ENCODE measurements at regions not wholly inside any gene's neighbourhood (a gene's known extent, or its start where the extent isn't known, plus 50 kb on each side); places are given as distances from the start of the nearest gene placed in this dataset.

- no peak for TF ChIP-seq EZH2phosphoT487 (IDR thresholded peaks at IDR 0.05)
- TF ChIP-seq, protein P1, sequence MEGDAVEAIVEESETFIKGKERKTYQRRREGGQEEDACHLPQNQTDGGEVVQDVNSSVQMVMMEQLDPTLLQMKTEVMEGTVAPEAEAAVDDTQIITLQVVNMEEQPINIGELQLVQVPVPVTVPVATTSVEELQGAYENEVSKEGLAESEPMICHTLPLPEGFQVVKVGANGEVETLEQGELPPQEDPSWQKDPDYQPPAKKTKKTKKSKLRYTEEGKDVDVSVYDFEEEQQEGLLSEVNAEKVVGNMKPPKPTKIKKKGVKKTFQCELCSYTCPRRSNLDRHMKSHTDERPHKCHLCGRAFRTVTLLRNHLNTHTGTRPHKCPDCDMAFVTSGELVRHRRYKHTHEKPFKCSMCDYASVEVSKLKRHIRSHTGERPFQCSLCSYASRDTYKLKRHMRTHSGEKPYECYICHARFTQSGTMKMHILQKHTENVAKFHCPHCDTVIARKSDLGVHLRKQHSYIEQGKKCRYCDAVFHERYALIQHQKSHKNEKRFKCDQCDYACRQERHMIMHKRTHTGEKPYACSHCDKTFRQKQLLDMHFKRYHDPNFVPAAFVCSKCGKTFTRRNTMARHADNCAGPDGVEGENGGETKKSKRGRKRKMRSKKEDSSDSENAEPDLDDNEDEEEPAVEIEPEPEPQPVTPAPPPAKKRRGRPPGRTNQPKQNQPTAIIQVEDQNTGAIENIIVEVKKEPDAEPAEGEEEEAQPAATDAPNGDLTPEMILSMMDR (IDR thresholded peaks at IDR 0.05), result no peak
- TF ChIP-seq EZH2 (IDR thresholded peaks at IDR 0.05), result no peak
- no peak overlapping the region for H3K27ac Mint-ChIP-seq
- H3K9me3 Mint-ChIP-seq, result peaks cover 9% of the 10 kb centered on the region
These were observed 83.5 kb downstream of the TOMM20 start for GRCh38 chr1:235045034-235045690.

DNA sequence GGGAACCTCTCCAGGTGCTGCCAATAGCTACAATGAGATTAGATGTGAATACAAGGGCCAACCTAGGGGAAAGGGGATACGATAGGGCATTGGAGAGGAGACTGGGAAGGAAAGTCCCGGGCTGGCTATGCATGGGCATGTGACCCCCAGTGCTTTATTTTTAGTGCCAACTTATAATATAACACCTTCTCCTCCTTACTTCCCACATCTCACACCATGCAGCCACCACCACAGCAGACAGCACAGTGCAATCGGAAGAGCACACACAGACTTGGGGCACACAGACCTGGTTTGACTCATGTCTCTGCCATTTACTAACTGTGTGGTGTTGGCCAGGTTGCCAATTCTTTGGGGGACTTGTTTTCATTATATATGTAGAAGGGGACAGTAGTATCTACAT is 85.4 kb downstream of the TOMM20 start:
- no peaks in the 10 kb centered on the region for H3K27me3 ChIP-seq
- no peaks in the 10 kb centered on the region for H3K79me2 ChIP-seq (ENCODE audit: low read depth)
- no peak overlapping the region for H3K27ac Mint-ChIP-seq
- no peak overlapping the region for H3K27ac ChIP-seq
- DNase-seq (ENCODE audit: low spot score), result no peak
- no peaks in the 10 kb centered on the region for H3K9me3 ChIP-seq (ENCODE audit: low read depth)
- H3K36me3 ChIP-seq, result no peaks in the 10 kb centered on the region
- TF ChIP-seq EZH2 (IDR thresholded peaks at IDR 0.05) (no peak), EZH2phosphoT487 (IDR thresholded peaks at IDR 0.05) (no peak)
- TF ChIP-seq, protein P1 (IDR thresholded peaks at IDR 0.05), result no peak
- H3K4me3 ChIP-seq, result no peak overlapping the region
- H3F3A ChIP-seq (ENCODE audit: low read depth), result no peaks in the 10 kb centered on the region
- H4K20me1 ChIP-seq (ENCODE audit: low read depth), result no peaks in the 10 kb centered on the region
- peaks cover 15% of the 10 kb centered on the region for H3K4me1 Mint-ChIP-seq
- H2AFZ ChIP-seq (replicated peaks), result no peak overlapping the region
- no peak overlapping the region for H3K4me3 Mint-ChIP-seq
- H3K9ac ChIP-seq, result no peak overlapping the region
- H3K27me3 Mint-ChIP-seq (ENCODE audit: insufficient read depth, low read depth), result peaks cover 8% of the 10 kb centered on the region
- H3K4me1 ChIP-seq, result peaks cover 6% of the 10 kb centered on the region
- H3K9me3 Mint-ChIP-seq, result peaks cover 23% of the 10 kb centered on the region
- peaks cover 2% of the 10 kb centered on the region for H3K36me3 Mint-ChIP-seq
- no peak overlapping the region for H3K4me2 ChIP-seq

More at GRCh38 chr1:235045034-235045690, 83.5 kb downstream of the TOMM20 start:
- H3K4me1 ChIP-seq, result peaks cover 6% of the 10 kb centered on the region
- H3F3A ChIP-seq (ENCODE audit: low read depth), result no peaks in the 10 kb centered on the region
- no peak for DNase-seq (ENCODE audit: low spot score)
- H3K79me2 ChIP-seq (ENCODE audit: low read depth), result no peaks in the 10 kb centered on the region
- no peaks in the 10 kb centered on the region for H3K27me3 ChIP-seq
- Mint-ChIP-seq H3K4me3 (no peak overlapping the region), H3K36me3 (no peaks in the 10 kb centered on the region), H3K4me1 (peaks cover 24% of the 10 kb centered on the region), H3K27me3 (ENCODE audit: insufficient read depth, low read depth) (peaks cover 4% of the 10 kb centered on the region)
- no peaks in the 10 kb centered on the region for H3K9me3 ChIP-seq (ENCODE audit: low read depth)
- H3K9ac ChIP-seq, result no peak overlapping the region
- no peak overlapping the region for H3K4me3 ChIP-seq
- H4K20me1 ChIP-seq (ENCODE audit: low read depth), result no peaks in the 10 kb centered on the region
- no peak overlapping the region for H3K27ac ChIP-seq
- no peaks in the 10 kb centered on the region for H3K36me3 ChIP-seq
- no peak overlapping the region for H2AFZ ChIP-seq (replicated peaks)
- H3K4me2 ChIP-seq, result no peak overlapping the region

DNA sequence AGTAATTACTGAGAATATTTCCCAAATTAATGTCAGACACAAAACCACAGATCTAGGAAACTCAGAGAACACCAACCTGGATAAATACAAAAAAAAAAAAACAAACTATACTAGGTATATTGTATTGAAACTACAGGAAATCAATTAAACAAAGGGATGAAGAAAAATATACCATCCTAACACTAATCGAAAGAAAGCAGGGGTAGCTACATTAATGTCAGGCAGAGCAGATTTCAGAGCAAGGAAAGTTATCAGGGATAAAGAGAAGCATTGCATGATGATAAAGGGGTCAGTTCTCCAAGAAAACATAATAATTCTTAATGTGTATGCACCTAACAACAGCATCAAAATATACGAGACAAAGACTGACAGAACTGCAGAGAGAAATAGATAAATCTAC is 89.9 kb downstream of the TOMM20 start:
- no peaks in the 10 kb centered on the region for H3K4me1 ChIP-seq
- no peaks in the 10 kb centered on the region for H3K4me1 Mint-ChIP-seq
- H2AFZ ChIP-seq (replicated peaks), result no peak overlapping the region
- no peaks in the 10 kb centered on the region for H3K36me3 ChIP-seq
- peaks cover 8% of the 10 kb centered on the region for H3K27me3 Mint-ChIP-seq (ENCODE audit: insufficient read depth, low read depth)
- peaks cover 25% of the 10 kb centered on the region for H3K9me3 Mint-ChIP-seq
- no peaks in the 10 kb centered on the region for H3K79me2 ChIP-seq (ENCODE audit: low read depth)
- no peaks in the 10 kb centered on the region for H4K20me1 ChIP-seq (ENCODE audit: low read depth)
- H3F3A ChIP-seq (ENCODE audit: low read depth), result no peaks in the 10 kb centered on the region
- no peak overlapping the region for H3K27ac Mint-ChIP-seq
- no peak overlapping the region for H3K9ac ChIP-seq
- no peaks in the 10 kb centered on the region for H3K9me3 ChIP-seq (ENCODE audit: low read depth)
- H3K27me3 ChIP-seq, result no peaks in the 10 kb centered on the region
- no peak for DNase-seq (ENCODE audit: low spot score)
- no peak overlapping the region for H3K4me3 Mint-ChIP-seq
- no peak overlapping the region for H3K27ac ChIP-seq
- no peak overlapping the region for H3K4me3 ChIP-seq
- no peak overlapping the region for H3K4me2 ChIP-seq
- TF ChIP-seq EZH2 (IDR thresholded peaks at IDR 0.05), result no peak
- no peak for TF ChIP-seq EZH2phosphoT487 (IDR thresholded peaks at IDR 0.05)
- TF ChIP-seq, protein P1 (IDR thresholded peaks at IDR 0.05), result no peak
- peaks cover 4% of the 10 kb centered on the region for H3K36me3 Mint-ChIP-seq

Measured in neural progenitor cell (in vitro differentiated cells).